HepG2 (cell line): ENCODE measurements at regions not wholly inside any gene's neighbourhood (a gene's known extent, or its start where the extent isn't known, plus 50 kb on each side); places are given as distances from the start of the nearest gene placed in this dataset.

Experiments
- ATAC-seq: fragments of 200-7000 bp; cut with Tn5 transposase; 3 replicates; pipeline ENCODE4 v1.9.1; 2020; ENCODE audit warnings: mild to moderate bottlenecking, moderate library complexity
- BruUV-seq: library from RNA; stranded (reverse); fragments of 400-500 nt; replicated peaks from 2 replicates; lab custom pipeline; 2021; lab: Mats Ljungman, UMichigan
- CTCF ChIA-PET: fragments of 300-600 bp; formaldehyde crosslinking; extraction: SDS; loops from one replicate; lab custom pipeline; 2021; ENCODE audit warnings: low total read pairs, inconsistent platforms, low intra/inter-chr PET ratio; lab: Yijun Ruan, JAX
- POLR2A ChIA-PET: fragments of 350-600 bp; sonication (Branson Sonifier 250); formaldehyde crosslinking; loops from one replicate; lab custom pipeline; 2020; ENCODE audit warnings: antibody characterized with exemption, inconsistent platforms; lab: Yijun Ruan, JAX
- DNase-seq: peaks from one replicate; pipeline ENCODE4 v3.0.0-alpha.2; 2015; ENCODE audit warnings: low spot score
- FAIRE-seq: peaks from 3 replicates; lab custom pipeline; 2011; peaks lifted over from hg19 to GRCh38; lab: Jason Lieb, UNC
- H2AFZ ChIP-seq: one replicate; pipeline ENCODE4 v1.6.1; 2011; ENCODE audit warnings: low read length, inconsistent platforms
- H3K27ac ChIP-seq: fragments of 300-600 bp; 3 replicates; pipeline ENCODE4 v1.8.0; 2011; ENCODE audit warnings: mixed run types, mild to moderate bottlenecking, mixed read lengths, low read length, inconsistent platforms; ENCODE audit not compliant: insufficient read depth; ENCODE audit errors: extremely low read length
- H3K27me3 ChIP-seq, 2 experiments: fragments of 200-600 bp in 1 of 2; 2 replicates in 1 of 2; 3 replicates in 1 of 2; pipeline versions ENCODE4 v1.6.0 to v1.8.0; 2011; ENCODE audit warnings: low read length in 2 of 2, mild to moderate bottlenecking in 2 of 2, moderate library complexity in 2 of 2, inconsistent platforms in 1 of 2; ENCODE audit not compliant: insufficient read depth in 2 of 2, control insufficient read depth in 1 of 2
- H3K36me3 ChIP-seq, 2 experiments: fragments of 200-600 bp in 1 of 2; replicated peaks in 1 of 2; 2 replicates in 1 of 2; 3 replicates in 1 of 2; pipeline versions ENCODE4 v1.5.1 to v1.8.0; 2011; ENCODE audit warnings: low read length in 2 of 2, inconsistent platforms in 1 of 2; ENCODE audit not compliant: insufficient read depth in 2 of 2, control insufficient read depth in 1 of 2
- H3K4me1 ChIP-seq: 2 replicates; pipeline ENCODE4 v1.5.1; 2012; ENCODE audit warnings: low read length, inconsistent platforms; ENCODE audit not compliant: insufficient read depth
- H3K4me2 ChIP-seq: 2 replicates; pipeline ENCODE4 v1.6.0; 2011; ENCODE audit warnings: low read depth, low read length, inconsistent platforms
- H3K4me3 ChIP-seq, 3 experiments: fragments of 200-600 bp in 1 of 3; sonication (generic), shearing (Covaris generic) in 1 of 3; replicated peaks in 1 of 3; 2 replicates each; pipeline ENCODE4 v1.5.1; 2011 to 2016; ENCODE audit warnings: low read length in 3 of 3, inconsistent platforms in 2 of 3, low read depth in 2 of 3, mild to moderate bottlenecking in 2 of 3, control low read depth in 1 of 3, mixed read lengths in 1 of 3; ENCODE audit not compliant: insufficient read depth in 1 of 3
- H3K79me2 ChIP-seq: one replicate; pipeline ENCODE4 v1.6.1; 2011; ENCODE audit warnings: low read length, inconsistent platforms; ENCODE audit not compliant: insufficient read depth
- H3K9ac ChIP-seq: 2 replicates; pipeline ENCODE4 v1.6.0; 2011; ENCODE audit warnings: mild to moderate bottlenecking, low read depth, low read length, inconsistent platforms; ENCODE audit not compliant: insufficient read depth
- H3K9me3 ChIP-seq: 2 replicates; pipeline ENCODE4 v1.5.1; 2012; ENCODE audit warnings: mild to moderate bottlenecking, low read length
- H4K20me1 ChIP-seq: 2 replicates; pipeline ENCODE4 v1.6.0; 2011; ENCODE audit warnings: inconsistent platforms, mild to moderate bottlenecking, low read length, moderate library complexity; ENCODE audit not compliant: insufficient read depth
- ATF6 ChIP-seq: sonication (generic); formaldehyde crosslinking; conservative IDR thresholded peaks from 2 replicates; pipeline ENCODE4 v1.4.0; 2020; ENCODE audit warnings: missing genetic modification reagents
- FUBP1 ChIP-seq: sonication (generic); formaldehyde crosslinking; IDR thresholded peaks from 2 replicates; pipeline ENCODE4 v1.5.1; 2020; ENCODE audit warnings: missing genetic modification reagents, mild to moderate bottlenecking, borderline replicate concordance
- ZKSCAN5 ChIP-seq: sonication (generic); formaldehyde crosslinking; IDR thresholded peaks from 2 replicates; pipeline ENCODE4 v1.5.1; 2020; ENCODE audit warnings: mild to moderate bottlenecking, missing genetic modification reagents
- WGBS: methylation state at CpG from one replicate; pipeline ENCODE4 v1.1.6; 2017; ENCODE audit warnings: low lambda C conversion rate; 5-methylcytosine and 5-hydroxymethylcytosine counted together
- in situ Hi-C: cut with HindIII; loops from 2 replicates; pipeline ENCODE4 v1.10.0; 2017; ENCODE audit warnings: low pct_unique_long_range_greater_than_20kb; ENCODE audit not compliant: extremely low pct_ligation_motif_present
- intact Hi-C: fragments of 100-400 bp; cut with micrococcal nuclease; formaldehyde crosslinking; loops from one replicate; pipeline ENCODE4 v1.10.0; 2022; ENCODE audit not compliant: unreplicated experiment

GRCh38 chr7:80014511-80014910 lies 120.1 kb upstream of the GNAI1 start (continued):
- TF ChIP-seq ATF6 (CRISPR knock-in tag) (no peak), FUBP1 (CRISPR knock-in tag) (no peak)

- no TSS peak for BruUV-seq
- no peaks in the 10 kb centered on the region for H3K27me3 ChIP-seq
- ChIA-PET CTCF (no interaction called here), POLR2A (no interaction called here)
- no peaks in the 10 kb centered on the region for H3K36me3 ChIP-seq
- intact Hi-C loops (no loop called here), in situ Hi-C loops (loop anchor here (25.0 kb wide), 1 partner anchor 696 kb away; no protein-coding TSS in a partner anchor)
- FAIRE-seq = no peak
- 0% methylated on average over 1 of the region's 1 CpG for WGBS
- H3K9me3 ChIP-seq = no peaks in the 10 kb centered on the region
- no peak for DNase-seq
- H3K4me2 ChIP-seq = no peak overlapping the region
- no peak overlapping the region for H3K9ac ChIP-seq
- no peaks in the 10 kb centered on the region for H3K4me1 ChIP-seq
- H4K20me1 ChIP-seq = no peaks in the 10 kb centered on the region
- no peak for ATAC-seq
- no peak for TF ChIP-seq ZKSCAN5 (CRISPR knock-in tag)
- H3K4me3 ChIP-seq = no peak overlapping the region
- H3K79me2 ChIP-seq = no peaks in the 10 kb centered on the region
- H3K27ac ChIP-seq = no peak overlapping the region
- H2AFZ ChIP-seq = no peak overlapping the region
These were observed 126.6 kb upstream of the GNAI1 start for GRCh38 chr7:80008039-80008438.
